Stomach (tissue), 4 donors: ENCODE measurements at regions not wholly inside any gene's neighbourhood (a gene's known extent, or its start where the extent isn't known, plus 50 kb on each side); places are given as distances from the start of the nearest gene placed in this dataset.

Source experiments
- CTCF ChIP-seq, 7 experiments: fragments of 450-650 bp in 4 of 7; fragments of 200-600 bp in 3 of 7; sonication (generic) in 3 of 7; IDR thresholded peaks; one replicate each; pipeline ENCODE4 v1.5.1; 2016 to 2019; ENCODE audit warnings: antibody characterized with exemption in 7 of 7, control low read depth in 2 of 7, mild to moderate bottlenecking in 1 of 7
- POLR2A ChIP-seq, 4 donors: fragments of 450-650 bp; IDR thresholded peaks; one replicate each; pipeline ENCODE4 v1.6.1; 2016; ENCODE audit warnings: antibody characterized with exemption in 4 of 4, control low read depth in 2 of 4, mild to moderate bottlenecking in 1 of 4, moderate library complexity in 1 of 4

GRCh38 chr3:82462977-82463376 is 701.5 kb upstream of the GBE1 start:
- no peak for TF ChIP-seq CTCF (IDR thresholded peaks at IDR 0.05)
- no peak for TF ChIP-seq POLR2A (IDR thresholded peaks at IDR 0.05)
